Endothelial cell of umbilical vein (primary cell): ENCODE measurements at regions not wholly inside any gene's neighbourhood (a gene's known extent, or its start where the extent isn't known, plus 50 kb on each side); places are given as distances from the start of the nearest gene placed in this dataset.

Experiments used
- BruUV-seq: library from RNA; stranded (reverse); fragments of 400-500 nt; replicated peaks from 2 replicates; lab custom pipeline; 2021; lab: Mats Ljungman, UMichigan
- CTCF ChIA-PET: fragments of 300-600, 350-600 bp; sonication (Branson Sonifier 250); formaldehyde crosslinking; loops from one replicate; lab custom pipeline; 2021; ENCODE audit warnings: antibody characterized with exemption, inconsistent platforms; lab: Charles Lee
- POLR2A ChIA-PET: fragments of 300-600, 350-600 bp; sonication (Branson Sonifier 250); formaldehyde crosslinking; loops from one replicate; lab custom pipeline; 2021; ENCODE audit warnings: antibody characterized with exemption, inconsistent platforms; lab: Charles Lee
- DNase-seq: peaks from one replicate; pipeline ENCODE4 v3.0.0-alpha.2; 2011; ENCODE audit warnings: low read depth, low spot score
- FAIRE-seq: peaks from 2 replicates; lab custom pipeline; 2011; peaks lifted over from hg19 to GRCh38; lab: Jason Lieb, UNC
- H2AFZ ChIP-seq: 2 replicates; pipeline ENCODE4 v1.6.0; 2012; ENCODE audit warnings: low read depth, low read length, control low read depth, inconsistent platforms
- H3K27ac ChIP-seq: 2 replicates; pipeline ENCODE4 v1.5.1; 2011; ENCODE audit warnings: low read depth, mild to moderate bottlenecking, control low read depth, low read length, moderate library complexity; ENCODE audit not compliant: insufficient read depth
- H3K27me3 ChIP-seq, 2 experiments: 2 replicates each; pipeline versions ENCODE4 v1.6.0 to v1.6.1; 2011; ENCODE audit warnings: low read length in 2 of 2, mixed read lengths in 1 of 2; ENCODE audit not compliant: control insufficient read depth in 2 of 2, insufficient read depth in 2 of 2
- H3K36me3 ChIP-seq, 2 experiments: 2 replicates in 1 of 2; 3 replicates in 1 of 2; pipeline ENCODE4 v1.5.1; 2011; ENCODE audit warnings: low read length in 2 of 2, mild to moderate bottlenecking in 1 of 2, moderate library complexity in 1 of 2; ENCODE audit not compliant: control insufficient read depth in 2 of 2, insufficient read depth in 2 of 2; ENCODE audit errors: extremely low read depth in 1 of 2
- H3K4me1 ChIP-seq: 3 replicates; pipeline ENCODE4 v1.5.1; 2011; ENCODE audit warnings: mild to moderate bottlenecking, low read length; ENCODE audit not compliant: control insufficient read depth, insufficient read depth; ENCODE audit errors: extremely low read depth
- H3K4me2 ChIP-seq: 2 replicates; pipeline ENCODE4 v1.6.1; 2011; ENCODE audit warnings: low read length, control low read depth, mixed read lengths; ENCODE audit not compliant: insufficient read depth
- H3K4me3 ChIP-seq, 3 experiments: fragments of 200-600 bp in 1 of 3; sonication (generic), shearing (Covaris generic) in 1 of 3; replicated peaks in 1 of 3; 2 replicates each; pipeline ENCODE4 v1.5.1; 2011 to 2016; ENCODE audit warnings: control low read depth in 3 of 3, low read length in 3 of 3, mild to moderate bottlenecking in 2 of 3, inconsistent platforms in 1 of 3, low read depth in 1 of 3, moderate library complexity in 1 of 3; ENCODE audit not compliant: insufficient read depth in 1 of 3
- H3K79me2 ChIP-seq: 2 replicates; pipeline ENCODE4 v1.6.0; 2012; ENCODE audit warnings: low read length, inconsistent platforms; ENCODE audit not compliant: control insufficient read depth, insufficient read depth
- H3K9ac ChIP-seq: replicated peaks from 2 replicates; pipeline ENCODE3; 2011; ENCODE audit warnings: low read length, control low read depth; ENCODE audit not compliant: insufficient read depth; ENCODE audit errors: extremely low read depth
- H3K9me1 ChIP-seq: replicated peaks from 3 replicates; pipeline ENCODE4 v1.6.0; 2011; ENCODE audit warnings: mild to moderate bottlenecking, low read length; ENCODE audit not compliant: control insufficient read depth, insufficient read depth; ENCODE audit errors: extremely low read depth
- H3K9me3 ChIP-seq: replicated peaks from 2 replicates; pipeline ENCODE4 v1.5.1; 2012; ENCODE audit warnings: low read length, inconsistent platforms; ENCODE audit not compliant: control insufficient read depth, insufficient read depth
- H4K20me1 ChIP-seq: replicated peaks from 2 replicates; pipeline ENCODE3; 2011; ENCODE audit warnings: mild to moderate bottlenecking, low read length; ENCODE audit not compliant: control insufficient read depth, insufficient read depth; ENCODE audit errors: extremely low read depth
- EZH2 ChIP-seq: IDR thresholded peaks from 2 replicates; pipeline ENCODE4 v1.6.1; 2012; ENCODE audit warnings: borderline replicate concordance, low read depth, mild to moderate bottlenecking, moderate library complexity, low read length, inconsistent platforms; ENCODE audit not compliant: severe bottlenecking
- FOS ChIP-seq: IDR thresholded peaks from 2 replicates; pipeline ENCODE4 v1.6.1; 2011; ENCODE audit warnings: mild to moderate bottlenecking, low read length, moderate library complexity, borderline replicate concordance; ENCODE audit not compliant: insufficient read depth
- GATA2 ChIP-seq: IDR thresholded peaks from 2 replicates; pipeline ENCODE4 v1.7.0; 2011; ENCODE audit warnings: low read depth, mild to moderate bottlenecking, moderate library complexity, mixed read lengths, low read length; ENCODE audit not compliant: insufficient read length, insufficient read depth
- JUN ChIP-seq: IDR thresholded peaks from 2 replicates; pipeline ENCODE4 v1.6.1; 2011; ENCODE audit warnings: borderline replicate concordance, low read depth; ENCODE audit not compliant: insufficient read length, insufficient read depth
- MYC ChIP-seq: IDR thresholded peaks from one replicate; pipeline ENCODE4 v1.6.1; 2011; ENCODE audit warnings: mild to moderate bottlenecking, low read depth, low read length
- POLR2A ChIP-seq: IDR thresholded peaks from 2 replicates; pipeline ENCODE4 v1.6.1; 2012; ENCODE audit warnings: low read depth, mild to moderate bottlenecking, control low read depth, low read length
- POLR2AphosphoS5 ChIP-seq: IDR thresholded peaks from 2 replicates; pipeline ENCODE4 v1.6.1; 2012; ENCODE audit warnings: low read depth, mild to moderate bottlenecking, control low read depth, low read length, moderate library complexity; ENCODE audit not compliant: insufficient read depth
- dilution Hi-C: fragments of 300-500 bp; cut with MboI; formaldehyde crosslinking; loops from one replicate; pipeline ENCODE4 v1.15.0; 2019; ENCODE audit warnings: low sequenced_read_pairs; ENCODE audit not compliant: extremely low pct_ligation_motif_present
- intact Hi-C: fragments of 100-400 bp; cut with micrococcal nuclease; formaldehyde crosslinking; loops from one replicate; pipeline ENCODE4 v1.10.0; 2022
- TF ChIP-seq, protein P1 (sequence below), 2 donors: IDR thresholded peaks; 1 replicate in 1 of 2; 2 replicates in 1 of 2; pipeline ENCODE4 v1.5.1; 2011; ENCODE audit warnings: low read length in 2 of 2, mild to moderate bottlenecking in 2 of 2, moderate library complexity in 2 of 2, control low read depth in 1 of 2, inconsistent platforms in 1 of 2, low read depth in 1 of 2; ENCODE audit not compliant: insufficient read depth in 1 of 2; ENCODE audit errors: extremely low read depth in 1 of 2
- TF ChIP-seq, protein P2 (sequence below): IDR thresholded peaks from 2 replicates; pipeline ENCODE4 v1.6.1; 2011; ENCODE audit not compliant: insufficient read depth, insufficient read length

DNA sequence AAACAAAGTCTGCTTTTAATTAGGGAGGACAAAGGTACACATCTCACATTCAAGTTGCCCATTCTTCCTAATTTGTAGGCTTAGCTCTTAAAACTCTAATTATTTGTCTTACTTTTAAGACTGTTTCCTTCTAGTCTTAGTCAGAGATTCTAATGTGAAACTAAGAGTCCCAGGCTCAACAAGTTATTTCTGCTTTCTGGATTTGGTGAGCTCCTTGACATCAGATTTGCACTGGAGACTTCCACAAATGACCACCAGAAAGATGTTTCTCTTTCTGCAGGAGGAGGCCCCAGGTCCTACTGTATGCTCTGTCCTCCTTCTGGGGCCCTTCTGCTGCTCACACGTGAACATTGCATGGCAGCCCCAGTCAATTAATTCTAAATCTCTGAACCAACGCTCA lies 194.2 kb upstream of the JUN start:
- DNase-seq: no peak
- Histone ChIP-seq H3K9me3 (no peaks in the 10 kb centered on the region), H3K36me3 (no peaks in the 10 kb centered on the region), H3K4me1 (no peaks in the 10 kb centered on the region), H3K79me2 (no peaks in the 10 kb centered on the region), H3K27me3 (no peaks in the 10 kb centered on the region), H4K20me1 (no peaks in the 10 kb centered on the region), H3K4me3 (no peak overlapping the region), H3K4me2 (no peak overlapping the region), H3K27ac (no peak overlapping the region), H3K9me1 (no peaks in the 10 kb centered on the region), H2AFZ (no peak overlapping the region), H3K9ac (no peak overlapping the region)
- FAIRE-seq: peak; percentile 40
- intact Hi-C loops (no loop called here), dilution Hi-C loops (no loop called here)
- CTCF ChIA-PET: interaction anchor here (1.4 kb wide), 1 partner anchor 23 kb away, joined by 3 read pairs; no protein-coding TSS in a partner anchor
- BruUV-seq: no TSS peak
- TF ChIP-seq JUN (no peak), EZH2 (no peak), FOS (no peak), POLR2AphosphoS5 (no peak), GATA2 (no peak), POLR2A (no peak), MYC (no peak)
- TF ChIP-seq, protein P1, sequence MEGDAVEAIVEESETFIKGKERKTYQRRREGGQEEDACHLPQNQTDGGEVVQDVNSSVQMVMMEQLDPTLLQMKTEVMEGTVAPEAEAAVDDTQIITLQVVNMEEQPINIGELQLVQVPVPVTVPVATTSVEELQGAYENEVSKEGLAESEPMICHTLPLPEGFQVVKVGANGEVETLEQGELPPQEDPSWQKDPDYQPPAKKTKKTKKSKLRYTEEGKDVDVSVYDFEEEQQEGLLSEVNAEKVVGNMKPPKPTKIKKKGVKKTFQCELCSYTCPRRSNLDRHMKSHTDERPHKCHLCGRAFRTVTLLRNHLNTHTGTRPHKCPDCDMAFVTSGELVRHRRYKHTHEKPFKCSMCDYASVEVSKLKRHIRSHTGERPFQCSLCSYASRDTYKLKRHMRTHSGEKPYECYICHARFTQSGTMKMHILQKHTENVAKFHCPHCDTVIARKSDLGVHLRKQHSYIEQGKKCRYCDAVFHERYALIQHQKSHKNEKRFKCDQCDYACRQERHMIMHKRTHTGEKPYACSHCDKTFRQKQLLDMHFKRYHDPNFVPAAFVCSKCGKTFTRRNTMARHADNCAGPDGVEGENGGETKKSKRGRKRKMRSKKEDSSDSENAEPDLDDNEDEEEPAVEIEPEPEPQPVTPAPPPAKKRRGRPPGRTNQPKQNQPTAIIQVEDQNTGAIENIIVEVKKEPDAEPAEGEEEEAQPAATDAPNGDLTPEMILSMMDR (IDR thresholded peaks at IDR 0.05; ENCODE audit: extremely low read depth in 1 of 2, insufficient read depth in 1 of 2, low read depth in 1 of 2, low read length in 2 of 2): no peak
- TF ChIP-seq, protein P2, sequence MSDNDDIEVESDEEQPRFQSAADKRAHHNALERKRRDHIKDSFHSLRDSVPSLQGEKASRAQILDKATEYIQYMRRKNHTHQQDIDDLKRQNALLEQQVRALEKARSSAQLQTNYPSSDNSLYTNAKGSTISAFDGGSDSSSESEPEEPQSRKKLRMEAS: no peak
- POLR2A ChIA-PET: no interaction called here
